ENCODE measurements at regions not wholly inside any gene's neighbourhood (a gene's known extent, or its start where the extent isn't known, plus 50 kb on each side); places are given as distances from the start of the nearest gene placed in this dataset.
"Not testable (repeated sequence)": the region's sequence is repeated elsewhere in the genome, so short reads cannot be mapped to it uniquely, and the experiment has no call there.

DNA sequence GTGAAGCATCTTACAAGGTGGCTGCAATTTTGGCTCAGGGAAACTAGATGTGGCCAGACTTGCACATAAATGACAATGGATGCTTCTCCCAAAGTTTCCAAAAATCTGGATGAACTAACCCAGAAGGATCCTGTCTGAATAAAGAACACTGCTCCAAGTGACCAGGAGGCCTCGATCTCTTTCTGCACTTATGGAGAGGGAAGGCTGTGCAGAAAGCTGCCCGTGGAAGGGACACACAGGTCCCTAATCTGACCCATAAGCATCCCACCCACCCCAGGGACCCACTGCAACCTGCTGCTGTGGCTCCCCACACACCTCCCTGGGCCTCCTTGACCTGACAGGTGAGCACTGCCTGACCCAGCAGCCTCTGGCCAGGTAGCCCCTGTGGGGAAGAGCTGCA, 74.6 kb upstream of the SEC14L1 start:
- H3K4me3 ChIP-seq (ENCODE audit: low read depth, low read length), result no peak overlapping the region
- DNase-seq (ENCODE audit: low read depth, low spot score), result no peak
- TF ChIP-seq, protein P1, sequence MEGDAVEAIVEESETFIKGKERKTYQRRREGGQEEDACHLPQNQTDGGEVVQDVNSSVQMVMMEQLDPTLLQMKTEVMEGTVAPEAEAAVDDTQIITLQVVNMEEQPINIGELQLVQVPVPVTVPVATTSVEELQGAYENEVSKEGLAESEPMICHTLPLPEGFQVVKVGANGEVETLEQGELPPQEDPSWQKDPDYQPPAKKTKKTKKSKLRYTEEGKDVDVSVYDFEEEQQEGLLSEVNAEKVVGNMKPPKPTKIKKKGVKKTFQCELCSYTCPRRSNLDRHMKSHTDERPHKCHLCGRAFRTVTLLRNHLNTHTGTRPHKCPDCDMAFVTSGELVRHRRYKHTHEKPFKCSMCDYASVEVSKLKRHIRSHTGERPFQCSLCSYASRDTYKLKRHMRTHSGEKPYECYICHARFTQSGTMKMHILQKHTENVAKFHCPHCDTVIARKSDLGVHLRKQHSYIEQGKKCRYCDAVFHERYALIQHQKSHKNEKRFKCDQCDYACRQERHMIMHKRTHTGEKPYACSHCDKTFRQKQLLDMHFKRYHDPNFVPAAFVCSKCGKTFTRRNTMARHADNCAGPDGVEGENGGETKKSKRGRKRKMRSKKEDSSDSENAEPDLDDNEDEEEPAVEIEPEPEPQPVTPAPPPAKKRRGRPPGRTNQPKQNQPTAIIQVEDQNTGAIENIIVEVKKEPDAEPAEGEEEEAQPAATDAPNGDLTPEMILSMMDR (IDR thresholded peaks at IDR 0.05; ENCODE audit: low read depth, low read length), result no peak
- in situ Hi-C loops (cut with HindIII; ENCODE audit: low sequenced_read_pairs), result no loop called here

GRCh38 chr17:77066726-77067409, 73.9 kb upstream of the SEC14L1 start:
- H3K4me3 ChIP-seq (ENCODE audit: low read depth, low read length); in situ Hi-C loops (cut with HindIII; ENCODE audit: low sequenced_read_pairs): not testable (repeated sequence)
- peak; percentile 50 for DNase-seq (ENCODE audit: low read depth, low spot score)
- TF ChIP-seq, protein P1 (IDR thresholded peaks at IDR 0.05; ENCODE audit: low read depth, low read length), result peak; percentile 97

DNA sequence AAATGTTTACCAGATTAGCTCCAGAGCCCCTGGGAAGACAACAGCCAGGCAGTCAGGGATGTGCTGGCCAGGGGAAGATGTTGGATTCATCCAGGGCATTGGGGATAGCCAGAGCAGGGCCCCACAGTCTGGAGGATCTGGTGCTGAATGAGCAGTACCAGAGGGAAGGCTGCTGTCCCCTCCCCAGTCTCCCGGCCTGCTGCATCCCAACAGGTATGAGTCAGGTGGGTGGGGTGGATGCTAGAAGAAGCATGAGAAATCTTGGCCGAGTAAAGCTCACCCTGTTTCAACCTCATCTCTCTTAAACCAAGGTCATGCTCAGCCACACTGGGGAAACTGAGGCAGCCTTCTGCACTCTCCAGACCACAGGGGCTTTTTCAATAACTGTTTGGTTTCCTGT, 71.9 kb upstream of the SEC14L1 start:
- TF ChIP-seq, protein P1 (IDR thresholded peaks at IDR 0.05; ENCODE audit: low read depth, low read length), result no peak
- H3K4me3 ChIP-seq (ENCODE audit: low read depth, low read length), result no peak overlapping the region
- in situ Hi-C loops (cut with HindIII; ENCODE audit: low sequenced_read_pairs), result no loop called here
- no peak for DNase-seq (ENCODE audit: low read depth, low spot score)

GRCh38 chr17:77070888-77071279, 69.9 kb upstream of the SEC14L1 start:
- in situ Hi-C loops (cut with HindIII; ENCODE audit: low sequenced_read_pairs), result no loop called here
- TF ChIP-seq, protein P1 (IDR thresholded peaks at IDR 0.05; ENCODE audit: low read depth, low read length), result no peak

DNA sequence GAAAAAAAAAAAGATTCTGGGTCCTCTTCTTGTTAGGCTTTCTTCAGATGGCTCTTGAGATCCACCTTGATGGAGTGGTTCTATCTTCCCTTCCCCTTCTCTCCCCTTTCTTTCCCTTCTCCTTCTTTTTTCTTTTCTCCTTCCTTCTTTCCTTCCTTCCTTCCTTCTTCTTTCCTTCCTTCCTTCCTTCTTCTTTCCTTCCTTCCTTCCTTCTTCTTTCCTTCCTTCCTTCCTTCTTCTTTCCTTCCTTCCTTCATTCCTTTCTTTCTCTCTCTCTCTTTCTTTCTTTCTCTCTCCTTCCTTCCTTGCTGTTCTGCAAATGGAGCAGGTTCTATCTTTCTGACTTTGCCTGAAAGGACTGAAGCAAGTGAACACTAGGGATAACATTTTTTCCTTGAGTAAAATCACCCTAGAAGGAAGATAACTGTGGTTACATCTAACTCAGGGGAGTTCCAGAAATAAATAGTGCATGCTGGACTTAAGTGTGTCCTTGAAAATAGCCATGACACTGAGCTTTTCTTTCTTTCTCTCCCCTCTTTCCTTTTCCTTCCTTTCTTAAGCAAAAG, 68.8 kb upstream of the SEC14L1 start:
- TF ChIP-seq, protein P1 (IDR thresholded peaks at IDR 0.05; ENCODE audit: low read depth, low read length), result no peak
- no peak overlapping the region for H3K4me3 ChIP-seq (ENCODE audit: low read depth, low read length)
- in situ Hi-C loops (cut with HindIII; ENCODE audit: low sequenced_read_pairs), result no loop called here
- DNase-seq (ENCODE audit: low read depth, low spot score), result no peak

More at GRCh38 chr17:77070888-77071279, 69.9 kb upstream of the SEC14L1 start:
- DNase-seq (ENCODE audit: low read depth, low spot score), result no peak
- H3K4me3 ChIP-seq (ENCODE audit: low read depth, low read length), result no peak overlapping the region

DNA sequence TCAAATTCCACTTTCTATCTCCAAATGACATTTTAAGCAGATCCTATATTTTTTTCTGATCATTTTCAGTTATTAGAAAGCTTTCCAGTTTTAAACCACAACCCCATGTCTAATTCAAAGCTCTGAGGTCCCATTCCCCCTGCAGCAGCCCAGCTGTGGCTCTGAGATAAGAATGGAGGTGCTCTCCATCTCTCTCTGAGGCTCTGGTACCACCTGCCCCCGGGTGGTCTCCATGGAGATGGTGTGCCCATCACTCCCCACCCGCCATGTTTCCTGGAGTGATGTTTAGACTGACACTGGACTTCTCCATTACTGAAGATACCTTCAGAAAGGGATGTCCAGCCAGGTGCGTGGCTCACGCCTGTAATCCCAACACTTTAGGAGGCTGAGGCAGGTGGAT, 68.1 kb upstream of the SEC14L1 start:
- in situ Hi-C loops (cut with HindIII; ENCODE audit: low sequenced_read_pairs), result no loop called here
- no peak for DNase-seq (ENCODE audit: low read depth, low spot score)
- no peak overlapping the region for H3K4me3 ChIP-seq (ENCODE audit: low read depth, low read length)
- TF ChIP-seq, protein P1 (IDR thresholded peaks at IDR 0.05; ENCODE audit: low read depth, low read length), result no peak
